ENCODE measurements at regions not wholly inside any gene's neighbourhood (a gene's known extent, or its start where the extent isn't known, plus 50 kb on each side); places are given as distances from the start of the nearest gene placed in this dataset.

DNA sequence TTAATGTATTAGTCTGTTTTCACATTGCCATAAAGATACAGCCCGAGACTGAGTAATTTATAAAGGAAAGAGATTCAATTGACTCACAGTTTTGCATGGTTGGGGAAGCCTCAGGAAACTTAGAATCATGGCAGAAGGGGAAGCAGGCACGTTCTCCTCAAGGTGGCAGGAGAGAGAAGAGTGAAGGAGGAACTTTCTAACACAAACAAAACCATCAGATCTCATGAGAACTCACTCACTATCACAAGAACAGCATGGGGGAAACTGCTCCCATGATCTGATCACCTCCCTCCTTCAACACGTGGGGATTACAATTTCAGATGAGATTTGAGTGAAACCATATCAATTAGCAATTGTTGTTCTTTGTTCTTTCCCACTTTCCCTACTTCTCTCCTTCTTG is 689.0 kb upstream of the SLITRK1 start:
- TF ChIP-seq, protein P1, sequence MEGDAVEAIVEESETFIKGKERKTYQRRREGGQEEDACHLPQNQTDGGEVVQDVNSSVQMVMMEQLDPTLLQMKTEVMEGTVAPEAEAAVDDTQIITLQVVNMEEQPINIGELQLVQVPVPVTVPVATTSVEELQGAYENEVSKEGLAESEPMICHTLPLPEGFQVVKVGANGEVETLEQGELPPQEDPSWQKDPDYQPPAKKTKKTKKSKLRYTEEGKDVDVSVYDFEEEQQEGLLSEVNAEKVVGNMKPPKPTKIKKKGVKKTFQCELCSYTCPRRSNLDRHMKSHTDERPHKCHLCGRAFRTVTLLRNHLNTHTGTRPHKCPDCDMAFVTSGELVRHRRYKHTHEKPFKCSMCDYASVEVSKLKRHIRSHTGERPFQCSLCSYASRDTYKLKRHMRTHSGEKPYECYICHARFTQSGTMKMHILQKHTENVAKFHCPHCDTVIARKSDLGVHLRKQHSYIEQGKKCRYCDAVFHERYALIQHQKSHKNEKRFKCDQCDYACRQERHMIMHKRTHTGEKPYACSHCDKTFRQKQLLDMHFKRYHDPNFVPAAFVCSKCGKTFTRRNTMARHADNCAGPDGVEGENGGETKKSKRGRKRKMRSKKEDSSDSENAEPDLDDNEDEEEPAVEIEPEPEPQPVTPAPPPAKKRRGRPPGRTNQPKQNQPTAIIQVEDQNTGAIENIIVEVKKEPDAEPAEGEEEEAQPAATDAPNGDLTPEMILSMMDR (IDR thresholded peaks at IDR 0.05; ENCODE audit: low read depth, low read length) = no peak
- no peak for DNase-seq (ENCODE audit: extremely low read depth, low read depth)

DNA sequence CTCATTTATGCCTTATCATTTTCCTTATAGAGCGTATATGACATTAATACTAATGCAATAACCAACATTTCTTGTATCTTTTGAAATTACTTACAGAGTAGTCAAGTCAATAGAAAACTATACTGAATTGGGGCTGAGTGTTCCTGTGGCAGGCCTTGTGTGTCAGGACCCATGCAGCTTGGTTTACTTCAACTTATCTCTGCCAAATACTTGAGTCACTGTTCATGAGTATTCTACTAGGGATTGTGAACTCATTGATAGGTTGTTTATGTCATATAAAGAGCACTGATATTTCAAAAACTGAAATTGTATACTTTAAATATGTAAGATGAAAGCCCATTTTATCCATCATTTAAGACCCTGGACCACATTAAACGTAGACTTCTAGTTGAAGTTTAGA is 688.6 kb upstream of the SLITRK1 start:
- TF ChIP-seq, protein P1 (IDR thresholded peaks at IDR 0.05; ENCODE audit: low read depth, low read length) = no peak
- DNase-seq (ENCODE audit: extremely low read depth, low read depth) = no peak

DNA sequence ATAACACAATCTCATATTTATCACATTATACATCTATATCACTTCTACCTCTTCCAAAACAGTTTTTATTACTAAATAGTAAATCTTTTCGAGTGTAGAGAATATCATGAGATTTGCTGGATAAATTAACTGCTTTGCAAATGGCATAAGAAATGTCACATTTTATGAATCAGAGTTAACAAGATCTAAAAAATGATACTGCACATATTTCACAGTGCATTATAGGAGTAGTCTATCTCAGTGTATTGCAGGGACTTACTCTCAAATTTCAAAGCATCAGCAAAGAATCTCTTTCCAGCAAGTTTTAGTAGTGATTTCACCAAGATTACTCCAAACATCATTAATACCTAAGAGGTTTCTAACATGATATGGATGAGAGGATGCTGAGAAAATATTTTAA is 687.1 kb upstream of the SLITRK1 start:
- no peak for DNase-seq (ENCODE audit: extremely low read depth, low read depth)
- TF ChIP-seq, protein P1 (IDR thresholded peaks at IDR 0.05; ENCODE audit: low read depth, low read length) = no peak

DNA sequence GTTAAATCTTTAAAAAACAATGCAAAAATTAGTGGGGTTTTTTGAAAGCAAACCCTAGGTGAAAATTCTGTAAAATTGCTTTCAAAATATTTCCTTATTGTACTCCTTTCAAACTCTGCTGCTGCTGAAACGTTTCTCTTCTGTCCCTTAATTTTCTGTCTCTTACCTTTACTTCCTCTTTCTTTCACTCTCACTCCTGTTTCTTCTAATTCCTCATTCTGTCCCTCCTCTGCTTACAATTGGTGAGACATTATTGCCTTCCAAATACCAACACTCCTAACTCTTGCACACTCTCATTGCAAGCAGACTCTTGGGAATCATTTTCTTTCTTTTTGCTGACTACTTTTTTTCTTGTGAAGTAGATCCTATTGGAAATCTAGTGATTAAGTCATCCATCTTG is 685.6 kb upstream of the SLITRK1 start:
- TF ChIP-seq, protein P1 (IDR thresholded peaks at IDR 0.05; ENCODE audit: low read depth, low read length) = no peak
- no peak for DNase-seq (ENCODE audit: extremely low read depth, low read depth)

DNA sequence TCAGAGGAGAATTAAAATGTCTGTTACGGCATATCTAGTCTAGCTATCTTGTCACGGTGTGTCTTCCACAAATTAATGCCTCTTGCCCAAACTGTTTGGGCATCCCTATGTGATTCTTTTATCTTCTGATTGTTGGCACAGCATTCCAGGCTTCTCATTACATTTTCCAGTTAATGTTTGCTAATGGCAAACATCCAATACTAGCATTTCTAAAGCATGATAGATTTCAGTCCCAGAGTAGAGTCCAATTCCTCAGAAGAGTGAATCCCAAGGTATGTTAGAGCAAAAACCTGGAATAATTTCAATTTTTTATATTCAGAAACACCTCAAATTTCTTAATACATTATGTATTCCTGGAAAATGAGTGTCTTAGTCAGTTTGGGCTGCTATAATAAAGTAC is 684.5 kb upstream of the SLITRK1 start:
- no peak for DNase-seq (ENCODE audit: extremely low read depth, low read depth)

DNA sequence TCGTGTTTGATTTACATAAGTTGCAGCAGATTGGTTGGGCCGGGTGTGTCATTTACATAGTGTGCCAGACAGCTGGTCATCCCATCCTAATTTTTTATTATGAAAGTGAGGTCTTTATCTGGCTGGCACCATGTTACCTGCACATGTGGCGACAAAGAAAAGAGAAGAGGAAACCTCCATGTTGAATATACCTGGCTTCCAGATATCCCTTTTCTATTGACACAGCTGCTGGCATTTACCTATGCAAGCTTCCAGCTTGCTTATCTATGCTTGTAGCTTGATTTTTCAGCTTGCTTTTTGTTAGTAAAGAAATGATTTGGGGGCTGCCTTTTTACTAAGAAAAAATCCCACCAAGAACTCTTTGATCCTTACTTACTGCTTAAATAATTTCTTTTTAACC is 681.3 kb upstream of the SLITRK1 start:
- TF ChIP-seq, protein P1 (IDR thresholded peaks at IDR 0.05; ENCODE audit: low read depth, low read length) = no peak
- DNase-seq (ENCODE audit: extremely low read depth, low read depth) = no peak

More for the DNA sequence above, 684.5 kb upstream of the SLITRK1 start:
- TF ChIP-seq, protein P1 (IDR thresholded peaks at IDR 0.05; ENCODE audit: low read depth, low read length) = no peak

DNA sequence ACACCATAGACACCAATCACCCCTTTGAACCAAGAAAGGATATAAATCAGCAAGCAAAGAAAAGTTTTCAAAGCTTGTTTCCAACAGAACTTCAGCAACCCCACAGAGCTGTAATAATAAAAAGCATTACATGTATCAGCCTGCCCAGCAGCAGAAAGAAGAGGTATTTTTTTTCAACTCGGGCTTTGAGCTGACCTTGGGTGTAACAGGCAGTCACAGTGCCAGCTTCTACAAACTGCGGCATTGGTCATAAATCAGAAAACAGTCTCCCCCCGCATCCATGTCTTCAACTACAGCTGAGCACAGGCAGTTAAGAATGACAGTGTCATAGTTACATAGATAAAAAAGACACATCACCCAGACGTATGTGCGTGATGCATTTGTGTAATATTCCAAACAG is 671.0 kb upstream of the SLITRK1 start:
- no peak for DNase-seq (ENCODE audit: extremely low read depth, low read depth)
- TF ChIP-seq, protein P1 (IDR thresholded peaks at IDR 0.05; ENCODE audit: low read depth, low read length) = no peak

Measured in AG09319 (cell line).